ENCODE measurements at regions not wholly inside any gene's neighbourhood (a gene's known extent, or its start where the extent isn't known, plus 50 kb on each side); places are given as distances from the start of the nearest gene placed in this dataset.

GRCh38 chr6:170134031-170134470 is 156.8 kb downstream of the DLL1 start:
- TF ChIP-seq, protein P1, sequence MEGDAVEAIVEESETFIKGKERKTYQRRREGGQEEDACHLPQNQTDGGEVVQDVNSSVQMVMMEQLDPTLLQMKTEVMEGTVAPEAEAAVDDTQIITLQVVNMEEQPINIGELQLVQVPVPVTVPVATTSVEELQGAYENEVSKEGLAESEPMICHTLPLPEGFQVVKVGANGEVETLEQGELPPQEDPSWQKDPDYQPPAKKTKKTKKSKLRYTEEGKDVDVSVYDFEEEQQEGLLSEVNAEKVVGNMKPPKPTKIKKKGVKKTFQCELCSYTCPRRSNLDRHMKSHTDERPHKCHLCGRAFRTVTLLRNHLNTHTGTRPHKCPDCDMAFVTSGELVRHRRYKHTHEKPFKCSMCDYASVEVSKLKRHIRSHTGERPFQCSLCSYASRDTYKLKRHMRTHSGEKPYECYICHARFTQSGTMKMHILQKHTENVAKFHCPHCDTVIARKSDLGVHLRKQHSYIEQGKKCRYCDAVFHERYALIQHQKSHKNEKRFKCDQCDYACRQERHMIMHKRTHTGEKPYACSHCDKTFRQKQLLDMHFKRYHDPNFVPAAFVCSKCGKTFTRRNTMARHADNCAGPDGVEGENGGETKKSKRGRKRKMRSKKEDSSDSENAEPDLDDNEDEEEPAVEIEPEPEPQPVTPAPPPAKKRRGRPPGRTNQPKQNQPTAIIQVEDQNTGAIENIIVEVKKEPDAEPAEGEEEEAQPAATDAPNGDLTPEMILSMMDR (IDR thresholded peaks at IDR 0.05): no peak
- no peak for TF ChIP-seq POLR2A (IDR thresholded peaks at IDR 0.05)
